ENCODE measurements at regions not wholly inside any gene's neighbourhood (a gene's known extent, or its start where the extent isn't known, plus 50 kb on each side); places are given as distances from the start of the nearest gene placed in this dataset.

DNA sequence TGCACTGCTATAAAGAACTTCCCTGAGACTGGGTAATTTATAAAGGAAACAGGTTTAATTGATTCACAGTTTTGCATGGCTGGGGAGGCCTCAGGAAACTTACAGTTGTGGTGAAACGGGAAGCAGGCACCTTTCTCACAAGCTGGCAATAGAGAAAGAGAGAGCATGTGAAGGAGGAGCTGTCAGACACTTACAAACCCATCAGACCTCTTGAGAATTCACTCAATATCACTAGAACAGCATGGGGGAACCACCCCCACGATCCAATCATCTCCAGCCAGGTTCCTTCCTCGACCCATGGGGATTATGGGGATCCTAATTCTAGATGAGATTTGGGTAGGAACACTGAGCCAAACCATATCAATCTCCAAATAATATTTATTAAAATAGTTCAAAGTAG lies 729.2 kb upstream of the DDX18 start:
- in situ Hi-C loops (cut with MboI; ENCODE audit: low sequenced_read_pairs), result no loop called here
- H2AFZ ChIP-seq (replicated peaks; ENCODE audit: low read length, poor library complexity), result no peak overlapping the region
- H3K27ac ChIP-seq (ENCODE audit: insufficient read depth, low read length), result no peak overlapping the region
- H2AK9ac ChIP-seq (replicated peaks; ENCODE audit: low read depth, low read length, poor library complexity), result no peak overlapping the region
- ATAC-seq (ENCODE audit: low read depth) (no peak), DNase-seq (no peak)
- H3K14ac ChIP-seq (replicated peaks; ENCODE audit: low read depth, low read length), result no peak overlapping the region
- H3K9me1 ChIP-seq (ENCODE audit: insufficient read depth, low read length), result no peaks in the 10 kb centered on the region
- ChIA-PET CTCF (no interaction called here), POLR2A (ENCODE audit: unreplicated experiment) (no interaction called here)
- H4K8ac ChIP-seq (ENCODE audit: low read depth in 2 of 2, low read length in 2 of 2), result no peak overlapping the region
- BruUV-seq (replicated peaks), result no TSS peak
- H3K4me2 ChIP-seq (ENCODE audit: low read depth, low read length), result no peak overlapping the region
- H2AK5ac ChIP-seq (ENCODE audit: low read depth, low read length), result no peak overlapping the region
- H2BK15ac ChIP-seq (ENCODE audit: low read depth, low read length), result no peak overlapping the region
- H3K36me3 ChIP-seq (ENCODE audit: control insufficient read depth, insufficient read depth, low read length), result no peaks in the 10 kb centered on the region
- H2BK20ac ChIP-seq (ENCODE audit: low read depth, low read length), result no peak overlapping the region
- H4K20me1 ChIP-seq (ENCODE audit: insufficient read depth, low read length), result no peaks in the 10 kb centered on the region
- H3K4me1 ChIP-seq (ENCODE audit: control insufficient read depth, insufficient read depth, low read length), result no peaks in the 10 kb centered on the region
- H3K4ac ChIP-seq (ENCODE audit: low read depth, low read length), result no peak overlapping the region
- H3K79me1 ChIP-seq (ENCODE audit: low read depth in 1 of 2, low read length in 2 of 2), result no peaks in the 10 kb centered on the region
- no peak overlapping the region for H3K23ac ChIP-seq (ENCODE audit: low read depth, low read length)
- no CpG with 5 or more reads among the region's 3 CpGs for WGBS, 2 experiments (ENCODE audit: extremely low coverage in 2 of 2, insufficient read length in 1 of 2)
- peaks cover 7% of the 10 kb centered on the region for H3K9me3 ChIP-seq (ENCODE audit: control insufficient read depth, insufficient read depth, low read length)
- no peak overlapping the region for H2BK5ac ChIP-seq (ENCODE audit: low read depth, low read length, poor library complexity, severe bottlenecking)
- no peak overlapping the region for H4K5ac ChIP-seq (ENCODE audit: low read depth, low read length)
- H3K56ac ChIP-seq (ENCODE audit: extremely low read depth, insufficient read depth, low read length), result no peak overlapping the region
- TF ChIP-seq BHLHE40 (IDR thresholded peaks at IDR 0.05; ENCODE audit: low read depth, low read length) (no peak), MXI1 (IDR thresholded peaks at IDR 0.05; ENCODE audit: borderline replicate concordance, low read depth, low read length) (no peak), SMC3 (IDR thresholded peaks at IDR 0.05; ENCODE audit: low read depth, low read length) (no peak), POLR2A (IDR thresholded peaks at IDR 0.05; ENCODE audit: low read depth, low read length) (no peak), MAFK (IDR thresholded peaks at IDR 0.05; ENCODE audit: low read depth, low read length) (no peak), RCOR1 (IDR thresholded peaks at IDR 0.05; ENCODE audit: insufficient replicate concordance, low read length) (no peak), CEBPB (IDR thresholded peaks at IDR 0.05; ENCODE audit: low read depth, low read length) (no peak), NFE2L2 (IDR thresholded peaks at IDR 0.05; ENCODE audit: low read depth, low read length) (no peak), FOS (IDR thresholded peaks at IDR 0.05; ENCODE audit: low read depth, low read length) (no peak)
- TF ChIP-seq, protein P1, sequence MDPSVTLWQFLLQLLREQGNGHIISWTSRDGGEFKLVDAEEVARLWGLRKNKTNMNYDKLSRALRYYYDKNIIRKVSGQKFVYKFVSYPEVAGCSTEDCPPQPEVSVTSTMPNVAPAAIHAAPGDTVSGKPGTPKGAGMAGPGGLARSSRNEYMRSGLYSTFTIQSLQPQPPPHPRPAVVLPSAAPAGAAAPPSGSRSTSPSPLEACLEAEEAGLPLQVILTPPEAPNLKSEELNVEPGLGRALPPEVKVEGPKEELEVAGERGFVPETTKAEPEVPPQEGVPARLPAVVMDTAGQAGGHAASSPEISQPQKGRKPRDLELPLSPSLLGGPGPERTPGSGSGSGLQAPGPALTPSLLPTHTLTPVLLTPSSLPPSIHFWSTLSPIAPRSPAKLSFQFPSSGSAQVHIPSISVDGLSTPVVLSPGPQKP (IDR thresholded peaks at IDR 0.05; ENCODE audit: borderline replicate concordance, low read depth, low read length), result no peak
- H4K91ac ChIP-seq (ENCODE audit: insufficient read depth, low read depth, low read length), result no peak overlapping the region
- H3K9ac ChIP-seq (ENCODE audit: low read depth, low read length), result no peak overlapping the region
- no peaks in the 10 kb centered on the region for H3K27me3 ChIP-seq (ENCODE audit: control insufficient read depth, insufficient read depth, low read length)
- H3K4me3 ChIP-seq (ENCODE audit: insufficient read depth, low read depth, low read length), result no peak overlapping the region
- no peak overlapping the region for H3K18ac ChIP-seq (ENCODE audit: low read depth, low read length)
- dilution Hi-C loops (cut with HindIII; ENCODE audit: low sequenced_read_pairs, unreplicated experiment), result no loop called here
- intact Hi-C loops (cut with micrococcal nuclease), result no loop called here
- no peak overlapping the region for H2BK120ac ChIP-seq (ENCODE audit: low read depth, low read length)
